Aorta (tissue), 5 donors: ENCODE measurements at regions not wholly inside any gene's neighbourhood (a gene's known extent, or its start where the extent isn't known, plus 50 kb on each side); places are given as distances from the start of the nearest gene placed in this dataset.

ENCODE experiments used
- ATAC-seq: fragments of 200-7000 bp; cut with Tn5 transposase; one replicate; pipeline ENCODE4 v1.9.1; 2022; ENCODE audit warnings: moderate library complexity; ENCODE audit not compliant: low FRiP score
- DNase-seq, 2 donors: peaks; one replicate each; pipeline ENCODE4 v3.0.0-alpha.2; 2020
- H3K27ac ChIP-seq, 2 donors: one replicate each; pipeline ENCODE4 v1.5.1; 2013; ENCODE audit warnings: low read length in 2 of 2, mild to moderate bottlenecking in 2 of 2, moderate library complexity in 2 of 2, control low read depth in 1 of 2, inconsistent platforms in 1 of 2, low read depth in 1 of 2
- H3K27me3 ChIP-seq, 2 donors: one replicate each; pipeline ENCODE4 v1.6.1; 2013; ENCODE audit warnings: control low read depth in 1 of 2, low read length in 1 of 2, mild to moderate bottlenecking in 1 of 2, moderate library complexity in 1 of 2; ENCODE audit not compliant: insufficient read depth in 2 of 2, control insufficient read depth in 1 of 2
- H3K36me3 ChIP-seq, 2 donors: one replicate each; pipeline ENCODE4 v1.6.1; 2013; ENCODE audit warnings: control low read depth in 1 of 2, low read length in 1 of 2, mild to moderate bottlenecking in 1 of 2; ENCODE audit not compliant: insufficient read depth in 2 of 2, control insufficient read depth in 1 of 2
- H3K4me1 ChIP-seq, 2 donors: one replicate each; pipeline ENCODE4 v1.6.1; 2013; ENCODE audit warnings: low read length in 2 of 2, control low read depth in 1 of 2, mild to moderate bottlenecking in 1 of 2, moderate library complexity in 1 of 2; ENCODE audit not compliant: insufficient read depth in 2 of 2, control insufficient read depth in 1 of 2
- H3K4me3 ChIP-seq, 2 donors: one replicate each; pipeline ENCODE4 v1.5.1; 2013; ENCODE audit warnings: low read length in 2 of 2, control low read depth in 1 of 2, mild to moderate bottlenecking in 1 of 2
- H3K9me3 ChIP-seq: one replicate; pipeline ENCODE4 v1.6.1; 2013; ENCODE audit warnings: mild to moderate bottlenecking, low read length; ENCODE audit not compliant: control insufficient read depth
- WGBS, 2 donors: extraction: QIAGEN DNeasy Blood & Tissue Kit; methylation state at CpG; one replicate each; pipeline ENCODE4 v1.1.7; 2013; 5-methylcytosine and 5-hydroxymethylcytosine counted together
- intact Hi-C, 2 donors: fragments of 100-400 bp; cut with DNase I; formaldehyde crosslinking; loops; one replicate each; pipeline versions ENCODE4 v1.14.2 to v1.15.0; 2022
- donor health status: healthy with polysubstance abuse.
- donor health status: Bipolar disorder and iron deficiency.
- donor health status: DM: no; HTN: no; CAD: no.
- donor health status: DM: no; HTN: no; CAD: no.
- donor health status: DM: yes; HTN: yes; CAD: no.

GRCh38 chr4:58807843-58808615 lies 1697.8 kb upstream of the IGFBP7 start:
- WGBS, 2 donors, result 38 to 59% methylated on average over 2 of the region's 2 CpGs
- Histone ChIP-seq H3K27ac (no peak overlapping the region), H3K27me3 (no peaks in the 10 kb centered on the region), H3K9me3 (no peaks in the 10 kb centered on the region), H3K36me3 (no peaks in the 10 kb centered on the region), H3K4me1 (no peaks in the 10 kb centered on the region), H3K4me3 (no peak overlapping the region)
- ATAC-seq (no peak), DNase-seq (no peak)
- intact Hi-C loops, result no loop called here

DNA sequence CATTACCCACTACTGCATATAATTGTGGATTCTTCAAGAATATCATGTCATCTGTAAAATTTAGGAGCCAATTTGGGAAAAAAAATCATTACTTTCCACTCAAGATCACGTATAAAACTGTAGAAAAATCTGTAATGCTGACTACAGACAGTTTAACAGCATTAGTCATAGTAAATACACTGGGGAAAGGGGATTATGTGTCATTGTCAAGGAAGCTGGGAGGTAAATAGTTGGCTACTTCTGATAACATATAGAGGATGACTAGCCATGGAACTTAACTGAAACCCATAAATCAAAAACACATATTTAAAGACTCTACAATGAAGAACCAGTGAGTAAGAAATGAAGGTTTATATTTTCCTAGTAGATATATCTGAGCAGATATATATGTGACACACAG lies 1666.4 kb upstream of the IGFBP7 start:
- Histone ChIP-seq H3K9me3 (no peaks in the 10 kb centered on the region), H3K27me3 (no peaks in the 10 kb centered on the region), H3K4me3 (no peak overlapping the region), H3K4me1 (no peaks in the 10 kb centered on the region), H3K27ac (no peak overlapping the region), H3K36me3 (no peaks in the 10 kb centered on the region)
- ATAC-seq, result no peak
- DNase-seq, result no peak
- 17 to 18% methylated on average over 1 of the region's 1 CpG for WGBS, 2 donors
- intact Hi-C loops, result no loop called here

DNA sequence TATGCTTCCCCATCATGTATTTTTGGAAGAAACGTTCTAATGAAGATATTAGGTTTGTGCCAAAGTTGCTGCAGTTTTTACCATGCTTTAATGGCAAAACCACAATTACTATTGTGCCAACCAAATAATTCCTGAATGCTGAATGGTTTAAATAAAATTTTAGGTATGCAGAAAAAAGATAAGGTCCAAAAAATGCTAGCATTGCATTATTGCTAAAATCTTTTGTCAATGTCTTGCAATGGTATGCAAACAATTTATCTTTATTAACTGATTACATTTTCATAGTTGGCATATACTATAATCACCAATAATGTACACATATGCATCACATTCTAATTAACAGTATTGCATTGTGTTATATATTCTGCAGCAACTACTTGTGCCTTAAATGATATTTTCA lies 1657.4 kb upstream of the IGFBP7 start:
- no peaks in the 10 kb centered on the region for H3K9me3 ChIP-seq
- no peak overlapping the region for H3K4me3 ChIP-seq
- WGBS, 2 donors, result 4 to 6% methylated on average over 1 of the region's 1 CpG
- no peak for DNase-seq
- ATAC-seq, result no peak
- intact Hi-C loops, result no loop called here
- no peaks in the 10 kb centered on the region for H3K36me3 ChIP-seq
- H3K27ac ChIP-seq, result no peak overlapping the region
- H3K4me1 ChIP-seq, result no peaks in the 10 kb centered on the region
- H3K27me3 ChIP-seq, result no peaks in the 10 kb centered on the region

- intact Hi-C loops, result no loop called here
- ATAC-seq (no peak), DNase-seq (no peak)
- H3K27ac ChIP-seq, result no peak overlapping the region
- no peaks in the 10 kb centered on the region for H3K9me3 ChIP-seq
- no peaks in the 10 kb centered on the region for H3K36me3 ChIP-seq
- no peak overlapping the region for H3K4me3 ChIP-seq
- H3K27me3 ChIP-seq, result no peaks in the 10 kb centered on the region
- H3K4me1 ChIP-seq, result no peaks in the 10 kb centered on the region
- WGBS, 2 donors, result 57 to 67% methylated on average over 2 of the region's 2 CpGs
Measured at GRCh38 chr4:58766763-58767162, 1656.6 kb upstream of the IGFBP7 start.

- no peaks in the 10 kb centered on the region for H3K27me3 ChIP-seq
- H3K36me3 ChIP-seq, result no peaks in the 10 kb centered on the region
- no peaks in the 10 kb centered on the region for H3K4me1 ChIP-seq
- no peak overlapping the region for H3K4me3 ChIP-seq
- 77 to 87% methylated on average over 2 of the region's 2 CpGs for WGBS, 2 donors
- no peak for ATAC-seq
- no peaks in the 10 kb centered on the region for H3K9me3 ChIP-seq
- intact Hi-C loops, result no loop called here
- no peak for DNase-seq
- no peak overlapping the region for H3K27ac ChIP-seq
Measured at GRCh38 chr4:58761563-58761962, 1651.4 kb upstream of the IGFBP7 start.

GRCh38 chr4:58760737-58761136 lies 1650.6 kb upstream of the IGFBP7 start:
- intact Hi-C loops, result no loop called here
- Histone ChIP-seq H3K27ac (no peak overlapping the region), H3K9me3 (no peaks in the 10 kb centered on the region), H3K4me1 (no peaks in the 10 kb centered on the region), H3K27me3 (no peaks in the 10 kb centered on the region), H3K4me3 (no peak overlapping the region), H3K36me3 (no peaks in the 10 kb centered on the region)
- ATAC-seq (no peak), DNase-seq (no peak)

DNA sequence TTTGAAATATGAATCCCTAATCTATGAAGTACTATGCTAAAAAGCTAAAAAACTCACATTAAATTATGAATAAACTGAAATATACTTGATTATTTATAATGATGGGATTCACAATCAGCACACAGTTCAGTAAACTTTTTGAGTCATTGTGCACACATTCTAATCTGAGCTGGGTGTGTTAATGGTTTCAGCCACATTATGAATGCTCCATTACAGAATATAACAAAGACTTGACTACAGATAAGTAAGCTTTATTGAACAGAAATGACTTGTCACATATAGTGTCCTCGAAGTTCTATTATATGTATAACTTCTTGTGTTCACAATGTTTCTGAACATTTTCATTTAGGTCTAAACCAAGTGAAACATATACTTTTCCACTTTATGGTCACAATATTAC lies 1649.9 kb upstream of the IGFBP7 start:
- no peaks in the 10 kb centered on the region for H3K9me3 ChIP-seq
- H3K4me1 ChIP-seq, result no peaks in the 10 kb centered on the region
- DNase-seq (no peak), ATAC-seq (no peak)
- H3K36me3 ChIP-seq, result no peaks in the 10 kb centered on the region
- H3K27me3 ChIP-seq, result no peaks in the 10 kb centered on the region
- WGBS, 2 donors, result 77 to 87% methylated on average over 1 of the region's 1 CpG
- H3K27ac ChIP-seq, result no peak overlapping the region
- no peak overlapping the region for H3K4me3 ChIP-seq
- intact Hi-C loops, result no loop called here

GRCh38 chr4:58749206-58749605 lies 1639.0 kb upstream of the IGFBP7 start:
- DNase-seq (no peak), ATAC-seq (no peak)
- Histone ChIP-seq H3K36me3 (no peaks in the 10 kb centered on the region), H3K4me3 (no peak overlapping the region), H3K27ac (no peak overlapping the region), H3K9me3 (no peaks in the 10 kb centered on the region), H3K27me3 (no peaks in the 10 kb centered on the region), H3K4me1 (no peaks in the 10 kb centered on the region)
- 69 to 70% methylated on average over 8 of the region's 8 CpGs for WGBS, 2 donors
- intact Hi-C loops, result no loop called here

DNA sequence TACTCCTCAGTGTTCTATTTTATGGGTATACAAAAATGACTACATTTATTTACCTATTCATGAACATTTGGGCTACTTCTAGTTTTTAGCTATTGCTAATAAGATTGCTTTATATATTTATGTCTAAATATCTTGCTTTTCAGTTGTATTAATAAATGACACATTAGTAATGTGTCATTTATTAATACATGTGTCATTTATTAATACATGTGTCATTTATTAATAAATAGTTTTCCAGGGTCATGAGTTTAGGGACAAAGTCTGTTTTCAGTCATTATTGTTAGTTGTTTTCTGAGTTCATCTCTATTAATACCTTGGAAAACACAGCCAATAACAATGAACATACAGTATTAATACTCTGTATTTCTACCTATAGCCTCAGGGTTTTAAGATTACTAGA lies 1630.7 kb upstream of the IGFBP7 start:
- DNase-seq, result no peak
- intact Hi-C loops, result no loop called here

More for the DNA sequence above, 1630.7 kb upstream of the IGFBP7 start:
- ATAC-seq, result no peak
- Histone ChIP-seq H3K27ac (no peak overlapping the region), H3K4me3 (no peak overlapping the region), H3K9me3 (no peaks in the 10 kb centered on the region), H3K4me1 (no peaks in the 10 kb centered on the region), H3K36me3 (no peaks in the 10 kb centered on the region), H3K27me3 (no peaks in the 10 kb centered on the region)
